Upper lobe of left lung (tissue), 4 donors: ENCODE measurements at regions not wholly inside any gene's neighbourhood (a gene's known extent, or its start where the extent isn't known, plus 50 kb on each side); places are given as distances from the start of the nearest gene placed in this dataset.

Experiments used
- CTCF ChIP-seq, 6 experiments: fragments of 450-650 bp in 4 of 6; fragments of 200-600 bp in 2 of 6; sonication (generic) in 2 of 6; IDR thresholded peaks; one replicate each; pipeline ENCODE4 v1.5.1; 2016 to 2019; ENCODE audit warnings: antibody characterized with exemption in 6 of 6
- POLR2A ChIP-seq, 4 donors: fragments of 450-650 bp; IDR thresholded peaks; one replicate each; pipeline ENCODE4 v1.5.1; 2016 to 2017; ENCODE audit warnings: antibody characterized with exemption in 4 of 4, mild to moderate bottlenecking in 2 of 4

GRCh38 chr13:65633806-65634205, 1596.3 kb downstream of the PCDH9 start:
- TF ChIP-seq POLR2A (IDR thresholded peaks at IDR 0.05), result no peak
- TF ChIP-seq CTCF (IDR thresholded peaks at IDR 0.05), result no peak
